Fibroblast of the aortic adventitia (primary cell): ENCODE measurements at regions not wholly inside any gene's neighbourhood (a gene's known extent, or its start where the extent isn't known, plus 50 kb on each side); places are given as distances from the start of the nearest gene placed in this dataset.
A peak's percentile ranks its signal among the peaks of the same experiment; 100 is the strongest.

Experiments
- DNase-seq: peaks from one replicate; pipeline ENCODE4 v3.0.0-alpha.2; 2010; ENCODE audit warnings: low read depth
- H3K4me3 ChIP-seq: 2 replicates; pipeline ENCODE4 v1.5.1; 2011; ENCODE audit warnings: low read depth, mild to moderate bottlenecking, control low read depth, low read length, moderate library complexity
- CTCF ChIP-seq: IDR thresholded peaks from 2 replicates; pipeline ENCODE4 v1.5.1; 2011; ENCODE audit warnings: mild to moderate bottlenecking, low read length, control low read depth, inconsistent platforms; ENCODE audit not compliant: insufficient read depth

- no peak for TF ChIP-seq CTCF
- no peak overlapping the region for H3K4me3 ChIP-seq
- DNase-seq = peak; percentile 6
Measured at GRCh38 chr3:81888914-81889557, 127.6 kb upstream of the GBE1 start.

GRCh38 chr3:81887448-81887847 lies 126.0 kb upstream of the GBE1 start:
- TF ChIP-seq CTCF = no peak

GRCh38 chr3:81886081-81886480 lies 124.6 kb upstream of the GBE1 start:
- TF ChIP-seq CTCF = no peak
- no peak overlapping the region for H3K4me3 ChIP-seq
- peak; percentile 4 for DNase-seq

More at GRCh38 chr3:81887448-81887847, 126.0 kb upstream of the GBE1 start:
- DNase-seq = no peak
- no peak overlapping the region for H3K4me3 ChIP-seq

GRCh38 chr3:81884791-81885190 lies 123.3 kb upstream of the GBE1 start:
- DNase-seq = no peak
- H3K4me3 ChIP-seq = no peak overlapping the region
- no peak for TF ChIP-seq CTCF

- no peak for TF ChIP-seq CTCF
- no peak for DNase-seq
- H3K4me3 ChIP-seq = no peak overlapping the region
Measured at GRCh38 chr3:81876826-81877225, 115.4 kb upstream of the GBE1 start.

GRCh38 chr3:81874738-81875137 lies 113.3 kb upstream of the GBE1 start:
- DNase-seq = no peak
- H3K4me3 ChIP-seq = no peak overlapping the region
- TF ChIP-seq CTCF = no peak

- no peak for DNase-seq
- TF ChIP-seq CTCF = no peak
Measured at GRCh38 chr3:81872566-81872965, 111.1 kb upstream of the GBE1 start.

More at GRCh38 chr3:81872566-81872965, 111.1 kb upstream of the GBE1 start:
- no peak overlapping the region for H3K4me3 ChIP-seq
